Heart left ventricle (tissue), 13 donors: ENCODE measurements at regions not wholly inside any gene's neighbourhood (a gene's known extent, or its start where the extent isn't known, plus 50 kb on each side); places are given as distances from the start of the nearest gene placed in this dataset.

Experiments
- CTCF ChIP-seq, 12 donors: fragments of 200-600 bp; sonication (generic) in 4 of 12; IDR thresholded peaks; one replicate each; pipeline versions ENCODE4 v1.5.0 to v1.8.0; 2018 to 2022; ENCODE audit warnings: antibody characterized with exemption in 12 of 12, mild to moderate bottlenecking in 5 of 12
- POLR2A ChIP-seq, 2 donors: fragments of 450-650 bp; IDR thresholded peaks; one replicate each; pipeline ENCODE4 v1.6.1; 2017; ENCODE audit warnings: antibody characterized with exemption in 2 of 2, mild to moderate bottlenecking in 2 of 2, moderate library complexity in 2 of 2
- donor health status: ischemic (EF 13 %, LVEDD 7.1; RV severe dilation, severe dysfunction).
- donor health status: DM: no; HTN: yes; CAD: no.
- donor health status: DM: no; HTN: no; CAD: no.
- donor health status: ischemic (EF 25% LVEDD 6.9; RV normal size, moderate dysfunction).
- donor health status: ischemic (EF 25% LVEDD 5.7; RV mildly dilated, moderate dysfunction).
- donor health status: ischemic (EF 35%, LVEDD 5.7; RV mildly dilated, moderate dysfunction).
- donor health status: nonischemic (EF 11% LVEDD 7.7; RV severe dilation, severe dysfunction).
- donor health status: DM: yes; HTN: yes; CAD: no.
- donor health status: PGD.
- donor health status: ischemic (EF 29% LVEDD 5.4; RV normal size, mild dysfunction).
- donor health status: nonischemic (EF 23%, LVEDD 6.1; RV moderate dilation, normal function).

GRCh38 chrX:40281336-40282005, 183.7 kb upstream of the BCOR start:
- TF ChIP-seq CTCF (IDR thresholded peaks at IDR 0.05), result no peak
- TF ChIP-seq POLR2A (IDR thresholded peaks at IDR 0.05), result no peak
